ENCODE measurements at regions not wholly inside any gene's neighbourhood (a gene's known extent, or its start where the extent isn't known, plus 50 kb on each side); places are given as distances from the start of the nearest gene placed in this dataset.

GRCh38 chr1:184858288-184858687 is 103.6 kb upstream of the EDEM3 start:
- TF ChIP-seq CTCF (conservative IDR thresholded peaks at IDR 0.05) (no peak), EZH2 (IDR thresholded peaks at IDR 0.05; ENCODE audit: low read depth) (no peak)

Measured in PC-9 (cell line).